ENCODE measurements at regions not wholly inside any gene's neighbourhood (a gene's known extent, or its start where the extent isn't known, plus 50 kb on each side); places are given as distances from the start of the nearest gene placed in this dataset.

DNA sequence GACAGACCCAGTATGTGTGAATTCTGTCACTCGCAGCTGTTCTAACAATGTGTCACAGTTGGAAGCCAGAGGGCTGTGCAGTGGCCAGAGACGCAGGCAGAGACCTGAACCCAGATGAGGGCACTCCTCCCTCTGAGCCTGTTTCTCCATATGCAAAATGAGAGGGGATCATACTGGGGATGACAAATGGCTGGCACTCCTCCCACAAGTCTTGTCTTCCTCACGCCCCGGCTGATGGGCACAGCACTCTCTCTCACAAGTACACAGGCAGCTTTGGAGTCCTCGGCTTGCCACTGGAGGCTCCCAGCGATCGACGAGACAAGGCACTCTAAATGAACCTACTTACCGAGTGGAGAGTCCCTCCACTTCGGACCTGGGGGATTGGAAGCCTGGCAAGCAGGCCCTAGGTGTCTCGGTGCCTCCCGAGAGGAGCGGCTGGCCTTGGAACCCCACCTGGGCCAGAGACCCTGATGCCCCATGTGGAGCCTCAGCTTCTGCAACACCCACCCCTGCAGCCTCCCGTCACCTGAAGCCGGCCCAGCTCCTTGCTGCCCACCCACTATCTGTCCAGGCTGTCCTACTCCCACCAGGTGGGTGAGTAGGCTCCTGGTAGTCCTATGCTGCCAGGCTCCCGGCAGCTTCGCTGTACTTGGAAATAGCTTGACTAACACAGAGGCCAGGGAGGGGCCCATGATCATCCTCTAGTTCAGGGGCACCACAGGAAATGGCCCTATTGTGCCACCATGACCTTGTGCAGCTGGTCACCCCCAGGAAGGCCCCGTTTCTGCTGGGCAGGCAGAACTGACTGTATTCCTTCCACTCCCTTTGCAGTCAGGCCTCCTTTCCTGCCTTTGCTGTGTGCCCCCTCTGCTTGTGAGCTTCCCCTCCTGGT is 65.0 kb upstream of the IQSEC1 start:
- no peak for TF ChIP-seq CTCF (IDR thresholded peaks at IDR 0.05)
- no peak for TF ChIP-seq POLR2A (IDR thresholded peaks at IDR 0.05)

Data from uterus (tissue), 2 donors.